H9 (cell line): ENCODE measurements at regions not wholly inside any gene's neighbourhood (a gene's known extent, or its start where the extent isn't known, plus 50 kb on each side); places are given as distances from the start of the nearest gene placed in this dataset.
"Not testable (repeated sequence)": the region's sequence is repeated elsewhere in the genome, so short reads cannot be mapped to it uniquely, and the experiment has no call there.

ENCODE experiments used
- DNase-seq: peaks from one replicate; pipeline ENCODE4 v3.0.0-alpha.2; 2017
- H2AFZ ChIP-seq: one replicate; pipeline ENCODE4 v1.6.1; 2013; ENCODE audit warnings: mild to moderate bottlenecking, low read length, control low read depth, moderate library complexity
- H2AK5ac ChIP-seq: 2 replicates; pipeline ENCODE4 v1.6.1; 2013; ENCODE audit warnings: low read length, control low read depth, mixed read lengths; ENCODE audit not compliant: insufficient read length
- H2BK120ac ChIP-seq: one replicate; pipeline ENCODE4 v1.6.1; 2013; ENCODE audit warnings: low read depth, mild to moderate bottlenecking, low read length, control low read depth, inconsistent platforms; ENCODE audit not compliant: poor library complexity, severe bottlenecking
- H2BK12ac ChIP-seq: 2 replicates; pipeline ENCODE4 v1.6.1; 2013; ENCODE audit warnings: low read length, control low read depth, mixed read lengths, low read depth; ENCODE audit not compliant: insufficient read length
- H2BK15ac ChIP-seq: 2 replicates; pipeline ENCODE4 v1.6.1; 2013; ENCODE audit warnings: low read depth, low read length, control low read depth
- H2BK20ac ChIP-seq: one replicate; pipeline ENCODE4 v1.6.1; 2013; ENCODE audit warnings: low read depth, mild to moderate bottlenecking, low read length, control low read depth, inconsistent platforms; ENCODE audit not compliant: poor library complexity, severe bottlenecking
- H2BK5ac ChIP-seq: 2 replicates; pipeline ENCODE4 v1.6.1; 2013; ENCODE audit warnings: low read length, control low read depth, mixed read lengths; ENCODE audit not compliant: insufficient read length
- H3K14ac ChIP-seq: 2 replicates; pipeline ENCODE4 v1.6.1; 2013; ENCODE audit warnings: low read length, control low read depth; ENCODE audit not compliant: insufficient read depth
- H3K18ac ChIP-seq: 2 replicates; pipeline ENCODE4 v1.6.1; 2013; ENCODE audit warnings: low read depth, mild to moderate bottlenecking, mixed read lengths, low read length, control low read depth; ENCODE audit not compliant: insufficient read length
- H3K23ac ChIP-seq: 2 replicates; pipeline ENCODE4 v1.6.1; 2013; ENCODE audit warnings: low read length, control low read depth, mixed read lengths, low read depth; ENCODE audit not compliant: insufficient read length
- H3K23me2 ChIP-seq: 2 replicates; pipeline ENCODE4 v1.6.1; 2013; ENCODE audit warnings: low read depth, mild to moderate bottlenecking, mixed read lengths, low read length, control low read depth; ENCODE audit not compliant: insufficient read length, poor library complexity, severe bottlenecking
- H3K27ac ChIP-seq: 2 replicates; pipeline ENCODE4 v1.5.1; 2013; ENCODE audit warnings: low read length, control low read depth, mixed read lengths, low read depth; ENCODE audit not compliant: insufficient read length
- H3K27me3 ChIP-seq: 2 replicates; pipeline ENCODE4 v1.6.1; 2013; ENCODE audit warnings: low read length, control low read depth, inconsistent platforms; ENCODE audit not compliant: insufficient read depth
- H3K4ac ChIP-seq: 2 replicates; pipeline ENCODE4 v1.6.1; 2013; ENCODE audit warnings: low read depth, mild to moderate bottlenecking, control low read depth, inconsistent platforms, low read length, moderate library complexity
- H3K4me1 ChIP-seq: 2 replicates; pipeline ENCODE4 v1.6.1; 2013; ENCODE audit warnings: low read length, control low read depth, inconsistent platforms; ENCODE audit not compliant: insufficient read depth
- H3K4me2 ChIP-seq: 2 replicates; pipeline ENCODE4 v1.6.1; 2013; ENCODE audit warnings: low read length, control low read depth, mixed read lengths; ENCODE audit not compliant: insufficient read length, insufficient read depth
- H3K56ac ChIP-seq: 2 replicates; pipeline ENCODE4 v1.6.1; 2013; ENCODE audit warnings: low read depth, mild to moderate bottlenecking, mixed read lengths, low read length, control low read depth; ENCODE audit not compliant: insufficient read length
- H3K79me1 ChIP-seq: 2 replicates; pipeline ENCODE4 v1.6.1; 2013; ENCODE audit warnings: low read depth, mild to moderate bottlenecking, moderate library complexity, low read length, control low read depth, inconsistent platforms; ENCODE audit not compliant: insufficient read depth, poor library complexity, severe bottlenecking
- H3K79me2 ChIP-seq: 2 replicates; pipeline ENCODE4 v1.6.1; 2013; ENCODE audit warnings: low read length, control low read depth, inconsistent platforms; ENCODE audit not compliant: insufficient read depth
- H3K9ac ChIP-seq: 2 replicates; pipeline ENCODE4 v1.6.1; 2013; ENCODE audit warnings: low read length, control low read depth, mixed read lengths; ENCODE audit not compliant: insufficient read length; ENCODE audit errors: extremely low read depth
- H3K9me3 ChIP-seq: one replicate; pipeline ENCODE4 v1.6.1; 2013; ENCODE audit warnings: low read depth, low read length, inconsistent platforms; ENCODE audit not compliant: control insufficient read depth
- H3T11ph ChIP-seq: one replicate; pipeline ENCODE4 v1.6.1; 2013; ENCODE audit warnings: mild to moderate bottlenecking, low read length, control low read depth, inconsistent platforms
- H4K20me1 ChIP-seq: one replicate; pipeline ENCODE4 v1.6.1; 2013; ENCODE audit not compliant: control insufficient read depth, insufficient read length, insufficient read depth
- H4K5ac ChIP-seq: 2 replicates; pipeline ENCODE4 v1.6.1; 2013; ENCODE audit warnings: low read depth, mild to moderate bottlenecking, mixed read lengths, low read length, control low read depth; ENCODE audit not compliant: insufficient read length
- H4K8ac ChIP-seq: replicated peaks from 2 replicates; pipeline ENCODE4 v1.6.1; 2013; ENCODE audit warnings: low read length, control low read depth, mixed read lengths, low read depth; ENCODE audit not compliant: insufficient read length
- H4K91ac ChIP-seq: 2 replicates; pipeline ENCODE4 v1.6.1; 2013; ENCODE audit warnings: low read depth, mild to moderate bottlenecking, moderate library complexity, mixed read lengths, low read length, control low read depth; ENCODE audit not compliant: insufficient read length
- H3K27ac Mint-ChIP-seq, 3 experiments: 2 replicates in 2 of 3; 3 replicates in 1 of 3; pipeline ENCODE4 v1.8.0; 2020 to 2021; ENCODE audit warnings: mixed read lengths in 3 of 3, mild to moderate bottlenecking in 1 of 3, moderate library complexity in 1 of 3
- H3K27me3 Mint-ChIP-seq: 2 replicates; pipeline ENCODE4 v1.8.0; 2021; ENCODE audit warnings: low read depth, mild to moderate bottlenecking, moderate library complexity, mixed read lengths
- H3K36me3 Mint-ChIP-seq, 3 experiments: 2 replicates in 2 of 3; 3 replicates in 1 of 3; pipeline ENCODE4 v1.8.0; 2020 to 2021; ENCODE audit warnings: low read depth in 3 of 3, mixed read lengths in 3 of 3; ENCODE audit not compliant: insufficient read depth in 1 of 3
- H3K4me1 Mint-ChIP-seq, 2 experiments: 2 replicates each; pipeline ENCODE4 v1.8.0; 2020; ENCODE audit warnings: mixed read lengths in 2 of 2
- H3K4me3 Mint-ChIP-seq, 2 experiments: 2 replicates in 1 of 2; 3 replicates in 1 of 2; pipeline ENCODE4 v1.8.0; 2020 to 2021; ENCODE audit warnings: mild to moderate bottlenecking in 2 of 2, mixed read lengths in 2 of 2, moderate library complexity in 1 of 2
- H3K9me3 Mint-ChIP-seq, 2 experiments: 2 replicates in 1 of 2; 3 replicates in 1 of 2; pipeline ENCODE4 v1.8.0; 2020; ENCODE audit warnings: mild to moderate bottlenecking in 2 of 2, mixed read lengths in 2 of 2, moderate library complexity in 1 of 2
- WGBS: extraction: QIAGEN DNeasy Blood & Tissue Kit; methylation state at CpG from one replicate; pipeline ENCODE4 v1.1.7; 2013; ENCODE audit warnings: missing lambda C conversion rate, low lambda C conversion rate, mixed read lengths; ENCODE audit not compliant: insufficient read length; ENCODE audit errors: extremely low coverage; 5-methylcytosine and 5-hydroxymethylcytosine counted together

GRCh38 chrX:1016281-1016680 lies 196.2 kb downstream of the CRLF2 start:
- H4K91ac ChIP-seq, H2AFZ ChIP-seq, H3K4me3 Mint-ChIP-seq, H3K4me2 ChIP-seq, H3K27ac ChIP-seq, H4K8ac ChIP-seq, H3K4ac ChIP-seq, H3K4me1 Mint-ChIP-seq, H3K9ac ChIP-seq, H2BK12ac ChIP-seq, H3K9me3 Mint-ChIP-seq, H3K18ac ChIP-seq, H3K9me3 ChIP-seq, H2BK15ac ChIP-seq, H3K4me1 ChIP-seq, H3K36me3 Mint-ChIP-seq, H3T11ph ChIP-seq, H2BK120ac ChIP-seq, H4K20me1 ChIP-seq, DNase-seq, H3K79me2 ChIP-seq, H3K79me1 ChIP-seq, H2BK20ac ChIP-seq, H3K27ac Mint-ChIP-seq, H3K56ac ChIP-seq, H4K5ac ChIP-seq, H3K14ac ChIP-seq, H2BK5ac ChIP-seq, H3K23ac ChIP-seq, H3K27me3 Mint-ChIP-seq, H2AK5ac ChIP-seq, H3K23me2 ChIP-seq, H3K27me3 ChIP-seq: not testable (repeated sequence)
- no CpG with 5 or more reads among the region's 11 CpGs for WGBS
